Heart right ventricle (tissue), 16 donors: ENCODE measurements at regions not wholly inside any gene's neighbourhood (a gene's known extent, or its start where the extent isn't known, plus 50 kb on each side); places are given as distances from the start of the nearest gene placed in this dataset.

Experiments
- ATAC-seq, 8 donors: fragments of 200-7000 bp; cut with Tn5 transposase; one replicate each; pipeline ENCODE4 v1.9.1; 2020; ENCODE audit warnings: mild to moderate bottlenecking in 8 of 8, moderate library complexity in 8 of 8, moderate number of reproducible peaks in 1 of 8
- DNase-seq, 2 donors: peaks; one replicate each; pipeline ENCODE4 v3.0.0-alpha.2; 2020
- H3K27ac ChIP-seq, 10 donors: fragments of 200-600 bp; sonication (generic) in 2 of 10; one replicate each; pipeline versions ENCODE4 v1.5.0 to v1.8.0; 2020 to 2022; ENCODE audit warnings: mild to moderate bottlenecking in 3 of 10
- H3K27me3 ChIP-seq, 7 donors: fragments of 200-600 bp; one replicate each; pipeline ENCODE4 v1.8.0; 2021 to 2022; ENCODE audit warnings: mild to moderate bottlenecking in 2 of 7
- H3K36me3 ChIP-seq, 9 donors: fragments of 200-600 bp; sonication (generic) in 1 of 9; one replicate each; pipeline versions ENCODE4 v1.5.0 to v1.8.0; 2020 to 2022; ENCODE audit warnings: mild to moderate bottlenecking in 2 of 9
- H3K4me1 ChIP-seq, 9 donors: fragments of 200-600 bp; sonication (generic) in 1 of 9; one replicate each; pipeline versions ENCODE4 v1.5.0 to v1.8.0; 2020 to 2022; ENCODE audit warnings: mild to moderate bottlenecking in 4 of 9
- H3K4me3 ChIP-seq, 10 donors: fragments of 200-600 bp; sonication (generic) in 2 of 10; one replicate each; pipeline versions ENCODE4 v1.5.0 to v1.8.0; 2020 to 2022; ENCODE audit warnings: mild to moderate bottlenecking in 7 of 10, moderate library complexity in 2 of 10
- H3K9me3 ChIP-seq, 11 donors: fragments of 200-600 bp in 10 of 11; sonication (generic) in 2 of 11; one replicate each; pipeline versions ENCODE4 v1.5.0 to v1.8.0; 2013 to 2022; ENCODE audit warnings: mild to moderate bottlenecking in 2 of 11, control low read depth in 1 of 11, moderate library complexity in 1 of 11
- CTCF ChIP-seq, 9 donors: fragments of 200-600 bp; sonication (generic) in 2 of 9; IDR thresholded peaks; one replicate each; pipeline versions ENCODE4 v1.5.0 to v1.8.0; 2021 to 2022; ENCODE audit warnings: antibody characterized with exemption in 9 of 9, mild to moderate bottlenecking in 5 of 9, moderate library complexity in 1 of 9
- WGBS, 2 donors: extraction: QIAGEN DNeasy Blood & Tissue Kit; methylation state at CpG; one replicate each; pipeline ENCODE4 v1.1.7; 2013; ENCODE audit warnings: inconsistent platforms in 1 of 2; 5-methylcytosine and 5-hydroxymethylcytosine counted together
- intact Hi-C, 10 donors: fragments of 100-400 bp; cut with DNase I; formaldehyde crosslinking; loops; one replicate each; pipeline versions ENCODE4 v1.11.1 to v1.14.2; 2022
- donor health status: Arrhythmogenic right ventricular cardiomyopathy.
- donor health status: ischemic (EF 13 %, LVEDD 7.1; RV severe dilation, severe dysfunction).
- donor health status: healthy with polysubstance abuse.
- donor health status: DM: no; HTN: yes; CAD: no.
- donor health status: DM: no; HTN: no; CAD: no.
- donor health status: ischemic (EF 25% LVEDD 6.9; RV normal size, moderate dysfunction).
- donor health status: ischemic (EF 25% LVEDD 5.7; RV mildly dilated, moderate dysfunction).
- donor health status: healthy.
- donor health status: DM: yes; HTN: yes; CAD: no.
- donor health status: Ischemic cardiomyopathy.
- donor health status: ischemic (EF 35%, LVEDD 5.7; RV mildly dilated, moderate dysfunction).
- donor health status: nonischemic (EF 11% LVEDD 7.7; RV severe dilation, severe dysfunction).
- donor health status: DM: yes; HTN: yes; CAD: no.
- donor health status: PGD.
- donor health status: ischemic (EF 29% LVEDD 5.4; RV normal size, mild dysfunction).
- donor health status: nonischemic (EF 23%, LVEDD 6.1; RV moderate dilation, normal function).

- intact Hi-C loops: no loop called here
- no peak for TF ChIP-seq CTCF (IDR thresholded peaks at IDR 0.05)
- no peak overlapping the region for H3K27ac ChIP-seq
- ATAC-seq (no peak), DNase-seq (no peak)
- H3K4me3 ChIP-seq: no peak overlapping the region
- 80 to 98% methylated on average over 3 of the region's 3 CpGs for WGBS, 2 donors
- no peaks in the 10 kb centered on the region for H3K27me3 ChIP-seq
- H3K36me3 ChIP-seq: no peaks in the 10 kb centered on the region
- peaks cover 0 to 31% (median 2%) of the 10 kb centered on the region in 9 donors for H3K4me1 ChIP-seq
- no peaks in the 10 kb centered on the region for H3K9me3 ChIP-seq
These were observed 639.4 kb upstream of the TBX3 start for GRCh38 chr12:115323223-115323905.

- Histone ChIP-seq H3K36me3 (no peaks in the 10 kb centered on the region), H3K27ac (no peak overlapping the region), H3K4me3 (no peak overlapping the region), H3K9me3 (no peaks in the 10 kb centered on the region), H3K27me3 (no peaks in the 10 kb centered on the region), H3K4me1 (peaks cover 0 to 31% (median 2%) of the 10 kb centered on the region in 9 donors)
- no peak for TF ChIP-seq CTCF (IDR thresholded peaks at IDR 0.05)
- 64 to 68% methylated on average over 4 of the region's 4 CpGs for WGBS, 2 donors
- ATAC-seq (no peak), DNase-seq (no peak)
- intact Hi-C loops: no loop called here
These were observed 638.3 kb upstream of the TBX3 start for GRCh38 chr12:115322275-115322674.

- intact Hi-C loops: no loop called here
- H3K36me3 ChIP-seq: no peaks in the 10 kb centered on the region
- H3K4me3 ChIP-seq: no peak overlapping the region
- TF ChIP-seq CTCF (IDR thresholded peaks at IDR 0.05): no peak
- H3K4me1 ChIP-seq: peaks cover 0 to 31% (median 2%) of the 10 kb centered on the region in 9 donors
- H3K27ac ChIP-seq: no peak overlapping the region
- H3K27me3 ChIP-seq: no peaks in the 10 kb centered on the region
- DNase-seq: peak in 1 of 2 donors; percentile 26
- H3K9me3 ChIP-seq: no peaks in the 10 kb centered on the region
- peak in 2 of 8 donors; percentile 55 to 69 for ATAC-seq
- 38 to 51% methylated on average over 8 of the region's 8 CpGs for WGBS, 2 donors
These were observed 637.0 kb upstream of the TBX3 start for GRCh38 chr12:115320967-115321366.

- intact Hi-C loops: no loop called here
- Histone ChIP-seq H3K27me3 (no peaks in the 10 kb centered on the region), H3K36me3 (no peaks in the 10 kb centered on the region), H3K27ac (no peak overlapping the region), H3K4me1 (peaks cover 0 to 28% (median 2%) of the 10 kb centered on the region in 9 donors), H3K9me3 (no peaks in the 10 kb centered on the region), H3K4me3 (no peak overlapping the region)
- DNase-seq (no peak), ATAC-seq (no peak)
- no peak for TF ChIP-seq CTCF (IDR thresholded peaks at IDR 0.05)
- 73 to 74% methylated on average over 5 of the region's 5 CpGs for WGBS, 2 donors
These were observed 636.5 kb upstream of the TBX3 start for GRCh38 chr12:115320451-115320850.
